NCI-H1105 (cell line): ENCODE measurements at regions not wholly inside any gene's neighbourhood (a gene's known extent, or its start where the extent isn't known, plus 50 kb on each side); places are given as distances from the start of the nearest gene placed in this dataset.
A peak's percentile ranks its signal among the peaks of the same experiment; 100 is the strongest.

ENCODE experiments used
- DNase-seq: peaks from one replicate; lab custom pipeline; 2025; lab: John Stamatoyannopoulos, UW

- no peak for DNase-seq
These were observed 622.6 kb downstream of the EPM2A start for GRCh38 chr6:145112711-145113148.

GRCh38 chr6:145115638-145116037 is 619.7 kb downstream of the EPM2A start:
- DNase-seq, result no peak

GRCh38 chr6:145116591-145117178 is 618.6 kb downstream of the EPM2A start:
- no peak for DNase-seq

- DNase-seq, result no peak
These were observed 617.1 kb downstream of the EPM2A start for GRCh38 chr6:145118224-145118623.

GRCh38 chr6:145119081-145119480 is 616.2 kb downstream of the EPM2A start:
- DNase-seq, result no peak

- DNase-seq, result no peak
These were observed 602.6 kb downstream of the EPM2A start for GRCh38 chr6:145132709-145133108.

GRCh38 chr6:145135702-145136101 is 599.6 kb downstream of the EPM2A start:
- no peak for DNase-seq

- DNase-seq, result no peak
These were observed 597.9 kb downstream of the EPM2A start for GRCh38 chr6:145137425-145137824.

GRCh38 chr6:145138469-145139139 is 596.7 kb downstream of the EPM2A start:
- DNase-seq, result no peak

- DNase-seq, result peak; percentile 52
These were observed 596.0 kb downstream of the EPM2A start for GRCh38 chr6:145139140-145139850.

- DNase-seq, result no peak
These were observed 595.4 kb downstream of the EPM2A start for GRCh38 chr6:145139895-145140294.

- DNase-seq, result no peak
These were observed 593.7 kb downstream of the EPM2A start for GRCh38 chr6:145141572-145141971.

GRCh38 chr6:145142958-145143357 is 592.4 kb downstream of the EPM2A start:
- no peak for DNase-seq

- no peak for DNase-seq
These were observed 591.9 kb downstream of the EPM2A start for GRCh38 chr6:145143379-145143778.

- DNase-seq, result no peak
These were observed 587.8 kb downstream of the EPM2A start for GRCh38 chr6:145147559-145147958.

- no peak for DNase-seq
These were observed 587.2 kb downstream of the EPM2A start for GRCh38 chr6:145147981-145148749.

- DNase-seq, result no peak
These were observed 586.5 kb downstream of the EPM2A start for GRCh38 chr6:145148776-145149175.

- DNase-seq, result no peak
These were observed 583.7 kb downstream of the EPM2A start for GRCh38 chr6:145151624-145152023.

- DNase-seq, result no peak
These were observed 581.8 kb downstream of the EPM2A start for GRCh38 chr6:145153495-145153894.

GRCh38 chr6:145155411-145155810 is 579.9 kb downstream of the EPM2A start:
- DNase-seq, result no peak

GRCh38 chr6:145155873-145156782 is 579.2 kb downstream of the EPM2A start:
- no peak for DNase-seq
